ENCODE measurements at regions not wholly inside any gene's neighbourhood (a gene's known extent, or its start where the extent isn't known, plus 50 kb on each side); places are given as distances from the start of the nearest gene placed in this dataset.

DNA sequence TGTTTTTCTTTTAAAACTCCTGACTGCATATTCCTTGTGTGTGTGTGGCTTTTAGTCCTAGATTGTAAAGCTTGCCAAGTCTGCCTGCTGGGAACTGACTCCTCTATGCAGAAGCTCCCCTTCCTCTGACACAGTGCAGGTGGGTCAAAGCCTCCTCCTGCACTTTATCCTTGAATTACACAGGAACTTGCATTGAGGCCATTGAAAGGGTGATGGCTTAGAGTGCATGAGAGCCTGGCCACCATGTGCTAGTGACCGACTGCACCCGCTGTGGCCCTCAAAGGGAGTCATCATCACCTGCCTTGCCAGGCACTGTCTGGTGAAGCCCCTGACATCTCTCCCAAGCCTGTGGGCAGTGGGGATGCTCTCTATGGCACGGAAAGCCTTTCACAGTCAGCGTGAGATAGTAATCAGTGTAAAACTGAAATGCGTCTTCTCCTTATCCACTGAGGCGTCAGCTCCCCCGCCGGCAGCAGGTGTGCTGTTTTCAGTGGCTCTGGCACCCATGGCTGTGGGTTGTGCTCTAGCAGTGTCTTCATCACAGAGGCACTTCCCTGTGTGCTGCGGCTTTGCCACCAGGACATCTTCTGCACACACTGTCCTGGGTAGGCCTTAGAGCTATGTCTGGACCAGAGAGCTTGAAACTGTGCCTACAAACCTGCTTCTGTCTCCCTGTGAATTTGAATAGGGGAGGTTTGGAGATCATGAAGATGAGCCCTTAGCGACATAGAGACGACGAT lies 87.9 kb downstream of the THBS2 start:
- Mint-ChIP-seq H3K27ac (no peak overlapping the region), H3K4me1 (ENCODE audit: low read depth) (no peaks in the 10 kb centered on the region), H3K36me3 (no peaks in the 10 kb centered on the region)

DNA sequence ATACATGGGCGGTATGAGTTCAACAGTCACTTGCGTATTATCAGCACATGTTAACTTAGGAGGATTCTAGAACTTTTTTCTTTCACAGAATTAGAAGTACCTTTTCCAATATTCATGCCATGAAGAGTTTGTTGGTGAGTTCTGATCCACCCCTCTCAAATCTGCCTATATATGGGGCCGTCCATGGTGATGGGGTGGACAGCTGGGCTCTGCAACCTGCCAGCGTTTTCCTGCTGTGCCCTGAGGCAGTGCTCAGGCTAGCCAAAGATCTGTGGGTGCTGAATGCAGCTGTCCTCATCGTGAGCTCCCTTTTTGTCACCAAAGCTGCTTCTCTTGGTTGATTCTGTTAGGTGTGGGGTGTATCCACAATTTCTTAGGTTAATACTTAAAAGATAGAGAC lies 88.7 kb downstream of the THBS2 start:
- Mint-ChIP-seq H3K36me3 (no peaks in the 10 kb centered on the region), H3K27ac (no peak overlapping the region), H3K4me3 (no peak overlapping the region), H3K9me3 (ENCODE audit: low read depth) (no peaks in the 10 kb centered on the region), H3K4me1 (ENCODE audit: low read depth) (no peaks in the 10 kb centered on the region), H3K27me3 (no peaks in the 10 kb centered on the region)

More for the DNA sequence above, 87.9 kb downstream of the THBS2 start:
- no peak overlapping the region for H3K4me3 Mint-ChIP-seq
- no peaks in the 10 kb centered on the region for H3K9me3 Mint-ChIP-seq (ENCODE audit: low read depth)
- H3K27me3 Mint-ChIP-seq = no peaks in the 10 kb centered on the region

GRCh38 chr6:169164451-169164850 lies 89.2 kb downstream of the THBS2 start:
- H3K4me1 Mint-ChIP-seq (ENCODE audit: low read depth) = no peaks in the 10 kb centered on the region
- H3K4me3 Mint-ChIP-seq = no peak overlapping the region
- H3K27me3 Mint-ChIP-seq = no peaks in the 10 kb centered on the region
- no peaks in the 10 kb centered on the region for H3K36me3 Mint-ChIP-seq
- H3K27ac Mint-ChIP-seq = no peak overlapping the region
- no peaks in the 10 kb centered on the region for H3K9me3 Mint-ChIP-seq (ENCODE audit: low read depth)

- Mint-ChIP-seq H3K9me3 (ENCODE audit: low read depth) (no peaks in the 10 kb centered on the region), H3K27ac (no peak overlapping the region), H3K4me3 (no peak overlapping the region), H3K36me3 (no peaks in the 10 kb centered on the region), H3K4me1 (ENCODE audit: low read depth) (no peaks in the 10 kb centered on the region), H3K27me3 (no peaks in the 10 kb centered on the region)
Measured at GRCh38 chr6:169163411-169163901, 90.2 kb downstream of the THBS2 start.

DNA sequence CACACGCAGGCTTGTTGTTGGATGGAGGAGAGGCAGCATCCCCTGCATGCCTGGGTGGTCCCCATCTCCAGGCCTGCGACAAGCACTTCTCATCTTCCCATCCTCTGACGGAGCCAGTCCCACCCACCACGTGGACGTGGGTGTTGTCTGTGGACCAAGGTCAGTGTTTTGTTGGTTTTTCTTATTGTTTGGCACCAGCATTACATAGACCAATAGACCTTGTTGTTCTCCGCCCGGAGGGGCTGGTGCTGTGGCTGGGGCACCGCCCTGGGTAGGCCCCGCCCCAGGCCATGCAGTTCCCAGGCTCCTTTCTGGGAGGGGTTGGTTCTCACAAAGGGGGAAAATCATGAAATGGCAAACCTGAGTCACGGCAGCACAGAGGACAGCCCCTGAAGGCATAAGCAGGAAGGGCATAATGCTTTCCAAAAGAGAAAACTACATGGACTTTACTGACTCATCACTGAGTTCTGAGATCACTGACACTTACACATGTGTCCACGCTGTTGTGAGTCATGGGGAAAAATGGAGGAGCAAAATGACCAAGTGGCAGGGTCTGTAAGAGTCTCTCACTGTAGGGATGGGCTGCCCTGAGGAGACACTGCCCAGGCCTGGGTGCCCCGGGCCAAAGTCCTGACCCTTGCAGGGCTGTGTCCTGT lies 90.8 kb downstream of the THBS2 start:
- Mint-ChIP-seq H3K36me3 (no peaks in the 10 kb centered on the region), H3K4me3 (no peak overlapping the region), H3K27ac (no peak overlapping the region), H3K4me1 (ENCODE audit: low read depth) (no peaks in the 10 kb centered on the region), H3K27me3 (no peaks in the 10 kb centered on the region), H3K9me3 (ENCODE audit: low read depth) (no peaks in the 10 kb centered on the region)

DNA sequence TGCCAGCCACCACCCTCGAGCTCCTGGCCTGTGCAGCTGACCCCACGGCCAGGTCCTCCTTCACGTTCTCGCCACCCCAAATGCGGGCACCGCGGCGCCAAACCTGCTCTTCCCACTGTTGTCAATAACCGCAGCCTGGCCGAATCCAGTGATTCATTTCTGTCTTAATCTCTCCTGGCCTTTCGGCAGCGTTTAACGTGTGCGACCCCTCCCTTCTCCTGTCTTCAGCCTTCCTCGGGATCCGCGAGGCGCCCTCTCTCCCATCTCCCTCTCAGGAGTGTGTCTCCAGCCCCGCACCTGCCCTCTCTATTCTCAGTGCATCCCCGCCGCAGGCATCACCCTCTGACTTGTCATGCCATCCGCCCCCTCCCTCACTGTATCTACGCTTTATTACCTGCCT lies 91.4 kb downstream of the THBS2 start:
- no peaks in the 10 kb centered on the region for H3K36me3 Mint-ChIP-seq
- no peak overlapping the region for H3K4me3 Mint-ChIP-seq
- no peaks in the 10 kb centered on the region for H3K9me3 Mint-ChIP-seq (ENCODE audit: low read depth)
- H3K27me3 Mint-ChIP-seq = peaks cover under 1% of the 10 kb centered on the region
- H3K4me1 Mint-ChIP-seq (ENCODE audit: low read depth) = no peaks in the 10 kb centered on the region
- H3K27ac Mint-ChIP-seq = no peak overlapping the region

- Mint-ChIP-seq H3K36me3 (no peaks in the 10 kb centered on the region), H3K4me1 (ENCODE audit: low read depth) (no peaks in the 10 kb centered on the region), H3K4me3 (no peak overlapping the region), H3K27me3 (peaks cover 2% of the 10 kb centered on the region), H3K27ac (no peak overlapping the region), H3K9me3 (ENCODE audit: low read depth) (no peaks in the 10 kb centered on the region)
Measured at GRCh38 chr6:169161572-169162167, 92.0 kb downstream of the THBS2 start.

- H3K4me1 Mint-ChIP-seq (ENCODE audit: low read depth) = no peaks in the 10 kb centered on the region
- H3K9me3 Mint-ChIP-seq (ENCODE audit: low read depth) = no peaks in the 10 kb centered on the region
- H3K4me3 Mint-ChIP-seq = no peak overlapping the region
- no peaks in the 10 kb centered on the region for H3K36me3 Mint-ChIP-seq
- peaks cover 2% of the 10 kb centered on the region for H3K27me3 Mint-ChIP-seq
- no peak overlapping the region for H3K27ac Mint-ChIP-seq
Measured at GRCh38 chr6:169160855-169161560, 92.6 kb downstream of the THBS2 start.

DNA sequence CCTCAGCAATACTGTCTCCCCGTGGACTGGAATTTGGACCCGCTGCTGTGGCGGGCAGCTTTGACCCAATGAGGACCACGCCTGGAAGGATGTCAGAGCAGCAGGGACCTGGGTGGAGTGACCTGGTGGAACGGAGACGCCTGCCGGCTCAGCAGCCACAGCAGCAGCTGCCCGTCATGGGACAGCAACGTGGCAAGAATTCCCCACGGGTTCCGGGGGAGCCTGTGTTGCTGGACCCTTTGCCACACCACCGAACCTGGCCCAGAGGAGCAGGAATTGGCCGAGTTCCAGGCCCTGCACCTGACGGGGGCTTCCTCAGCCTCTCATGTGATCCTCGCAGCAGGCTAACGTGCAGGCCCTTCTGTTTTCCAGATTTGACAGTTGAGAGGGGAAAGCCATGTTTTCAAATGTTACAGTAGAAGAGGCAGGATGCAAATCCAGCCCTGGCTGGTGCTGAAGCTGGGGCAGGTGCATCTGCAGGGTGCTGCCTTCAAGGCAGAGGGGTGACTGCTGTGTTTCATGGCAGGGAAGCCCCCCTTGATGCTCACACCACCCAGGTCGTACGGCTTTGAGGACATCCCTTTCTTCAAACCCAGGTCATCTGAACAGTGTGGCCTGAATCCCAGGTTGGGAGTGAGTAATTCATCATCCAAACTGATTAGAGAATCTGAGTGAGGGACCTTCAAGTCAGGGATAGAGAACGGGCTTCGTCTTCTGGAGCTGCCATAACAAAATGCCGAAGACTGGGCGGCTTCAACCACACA lies 93.4 kb downstream of the THBS2 start:
- Mint-ChIP-seq H3K36me3 (no peaks in the 10 kb centered on the region), H3K4me1 (ENCODE audit: low read depth) (no peaks in the 10 kb centered on the region)

GRCh38 chr6:169159331-169159730 lies 94.3 kb downstream of the THBS2 start:
- no peaks in the 10 kb centered on the region for H3K4me1 Mint-ChIP-seq (ENCODE audit: low read depth)
- peaks cover 2% of the 10 kb centered on the region for H3K27me3 Mint-ChIP-seq
- H3K36me3 Mint-ChIP-seq = no peaks in the 10 kb centered on the region

More for the DNA sequence above, 93.4 kb downstream of the THBS2 start:
- H3K27me3 Mint-ChIP-seq = peaks cover 2% of the 10 kb centered on the region
- H3K9me3 Mint-ChIP-seq (ENCODE audit: low read depth) = no peaks in the 10 kb centered on the region
- H3K4me3 Mint-ChIP-seq = no peak overlapping the region
- no peak overlapping the region for H3K27ac Mint-ChIP-seq

GRCh38 chr6:169158691-169159090 lies 95.0 kb downstream of the THBS2 start:
- Mint-ChIP-seq H3K4me3 (no peak overlapping the region), H3K4me1 (ENCODE audit: low read depth) (no peaks in the 10 kb centered on the region), H3K27me3 (peaks cover 2% of the 10 kb centered on the region), H3K36me3 (no peaks in the 10 kb centered on the region), H3K9me3 (ENCODE audit: low read depth) (no peaks in the 10 kb centered on the region), H3K27ac (no peak overlapping the region)

More at GRCh38 chr6:169159331-169159730, 94.3 kb downstream of the THBS2 start:
- no peaks in the 10 kb centered on the region for H3K9me3 Mint-ChIP-seq (ENCODE audit: low read depth)
- no peak overlapping the region for H3K4me3 Mint-ChIP-seq
- H3K27ac Mint-ChIP-seq = no peak overlapping the region

- Mint-ChIP-seq H3K27me3 (peaks cover 2% of the 10 kb centered on the region), H3K27ac (no peak overlapping the region), H3K4me3 (no peak overlapping the region), H3K9me3 (ENCODE audit: low read depth) (no peaks in the 10 kb centered on the region), H3K36me3 (no peaks in the 10 kb centered on the region), H3K4me1 (ENCODE audit: low read depth) (no peaks in the 10 kb centered on the region)
Measured at GRCh38 chr6:169158174-169158573, 95.5 kb downstream of the THBS2 start.

DNA sequence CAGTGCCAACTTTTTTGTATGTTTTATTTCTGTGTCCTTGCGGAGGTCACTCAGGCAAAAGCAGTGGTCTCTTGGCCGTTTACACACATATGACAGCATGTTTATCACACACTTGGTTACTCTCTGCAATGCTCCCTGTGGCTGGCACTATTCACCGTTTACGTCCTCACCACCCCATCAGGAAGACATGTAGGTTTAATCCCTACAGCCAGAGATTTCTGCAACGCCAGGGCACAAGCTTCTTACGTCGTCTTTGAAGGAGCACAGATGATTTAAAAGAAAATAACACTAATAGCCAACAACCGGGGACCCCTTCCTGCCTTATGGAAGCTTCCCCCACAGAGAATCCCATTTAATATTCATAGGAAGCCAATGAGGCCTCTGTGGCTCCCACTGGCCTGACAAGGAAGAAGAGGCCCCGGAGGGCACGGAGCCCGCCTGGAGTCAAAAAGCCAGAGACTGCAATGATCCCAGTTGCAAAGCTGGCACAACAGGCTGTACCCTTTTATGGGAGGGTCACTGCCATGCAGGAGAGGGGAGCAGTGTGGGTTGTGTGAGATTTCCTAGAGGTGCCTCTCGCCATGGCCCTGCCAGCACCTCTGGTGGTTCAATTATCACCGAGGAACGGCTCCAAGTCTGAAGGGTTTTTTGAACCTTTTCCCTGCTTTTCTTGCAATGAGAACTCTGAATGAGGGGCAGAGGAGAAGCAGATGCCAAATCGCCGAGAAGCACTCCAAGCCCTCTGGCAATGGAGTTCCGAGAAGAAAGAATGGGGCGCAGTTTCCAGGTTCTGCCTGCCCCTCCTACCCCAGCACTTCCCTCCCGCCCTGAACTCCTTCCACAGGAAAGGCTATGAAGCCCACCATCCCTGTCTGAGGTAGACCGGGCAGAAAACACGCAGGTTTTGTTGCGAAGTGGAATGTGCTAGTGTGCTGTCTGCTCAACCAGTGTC lies 96.2 kb downstream of the THBS2 start:
- Mint-ChIP-seq H3K27me3 (peaks cover 4% of the 10 kb centered on the region), H3K4me3 (no peak overlapping the region), H3K36me3 (no peaks in the 10 kb centered on the region), H3K9me3 (ENCODE audit: low read depth) (no peaks in the 10 kb centered on the region), H3K4me1 (ENCODE audit: low read depth) (no peaks in the 10 kb centered on the region), H3K27ac (no peak overlapping the region)

Data from activated naive CD8-positive, alpha-beta T cell (primary cell).